GM19467 (cell line): ENCODE measurements at regions not wholly inside any gene's neighbourhood (a gene's known extent, or its start where the extent isn't known, plus 50 kb on each side); places are given as distances from the start of the nearest gene placed in this dataset.
"Not testable (repeated sequence)": the region's sequence is repeated elsewhere in the genome, so short reads cannot be mapped to it uniquely, and the experiment has no call there.

Experiments used
- ATAC-seq: cut with Tn5 transposase; IDR thresholded peaks from one replicate; pipeline ENCODE4 v1.9.1; 2021; ENCODE audit warnings: mild to moderate bottlenecking, moderate library complexity; ENCODE audit not compliant: unreplicated experiment

GRCh38 chr5:174935854-174936474 lies 211.6 kb downstream of the MSX2 start:
- no peak for ATAC-seq

DNA sequence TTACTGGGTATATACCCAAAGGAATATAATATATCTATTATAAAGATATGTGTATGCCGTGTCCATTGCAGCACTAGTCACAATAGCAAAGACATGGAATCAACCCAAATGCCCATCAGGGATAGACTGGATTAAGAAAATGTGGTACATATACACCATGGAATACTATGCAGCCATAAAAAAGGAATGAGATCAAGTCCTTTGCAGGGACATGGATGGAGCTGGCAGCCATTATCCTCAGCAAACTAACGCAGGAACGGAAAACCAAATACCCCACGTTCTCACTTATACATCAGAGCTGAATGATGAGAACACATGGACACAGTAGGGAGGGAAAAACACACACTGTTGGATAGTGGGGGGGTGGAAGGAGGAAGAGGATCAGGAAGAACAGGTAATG lies 206.7 kb downstream of the MSX2 start:
- not testable (repeated sequence) for ATAC-seq

GRCh38 chr5:174925586-174925985 lies 201.2 kb downstream of the MSX2 start:
- ATAC-seq, result no peak

GRCh38 chr5:174922955-174923354 lies 198.6 kb downstream of the MSX2 start:
- ATAC-seq, result no peak

GRCh38 chr5:174920906-174921550 lies 196.6 kb downstream of the MSX2 start:
- ATAC-seq, result no peak

DNA sequence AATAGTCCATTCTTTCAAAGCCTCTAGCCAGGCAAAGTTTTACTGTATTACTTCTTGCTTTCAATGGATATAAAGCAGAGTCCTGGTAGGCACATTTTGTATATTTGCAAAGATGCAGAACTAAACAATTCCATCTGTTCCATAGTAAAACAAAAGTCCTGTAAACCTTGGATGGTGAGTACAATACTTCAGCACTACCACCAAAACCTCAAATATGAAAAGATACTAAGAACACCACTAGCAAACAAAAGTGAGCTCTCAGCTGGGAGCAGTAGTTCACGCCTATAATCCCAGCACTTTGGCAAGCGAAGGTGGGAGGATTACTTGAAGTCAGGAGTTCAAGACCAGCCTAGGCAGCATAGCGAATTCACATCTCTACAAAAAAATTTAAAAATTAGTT lies 195.0 kb downstream of the MSX2 start:
- no peak for ATAC-seq

DNA sequence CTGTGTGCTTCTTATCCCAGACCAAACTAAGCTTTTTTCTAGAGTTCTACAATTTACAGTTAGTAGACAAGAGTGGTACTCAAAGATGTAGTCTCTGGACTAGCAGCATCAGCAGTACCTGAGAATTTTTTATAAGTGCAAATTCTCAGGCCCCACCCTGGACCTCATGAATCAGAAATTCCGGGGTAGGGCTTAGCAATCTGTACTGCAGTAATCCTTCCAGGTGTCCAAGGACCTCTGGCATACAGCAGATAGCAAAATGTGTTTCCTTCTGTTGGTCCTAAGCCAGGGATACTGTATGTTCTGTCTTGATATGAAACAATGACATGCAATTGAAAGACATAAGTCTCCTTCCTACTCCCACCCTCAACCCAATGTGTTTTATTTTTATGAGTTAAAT lies 194.3 kb downstream of the MSX2 start:
- no peak for ATAC-seq

DNA sequence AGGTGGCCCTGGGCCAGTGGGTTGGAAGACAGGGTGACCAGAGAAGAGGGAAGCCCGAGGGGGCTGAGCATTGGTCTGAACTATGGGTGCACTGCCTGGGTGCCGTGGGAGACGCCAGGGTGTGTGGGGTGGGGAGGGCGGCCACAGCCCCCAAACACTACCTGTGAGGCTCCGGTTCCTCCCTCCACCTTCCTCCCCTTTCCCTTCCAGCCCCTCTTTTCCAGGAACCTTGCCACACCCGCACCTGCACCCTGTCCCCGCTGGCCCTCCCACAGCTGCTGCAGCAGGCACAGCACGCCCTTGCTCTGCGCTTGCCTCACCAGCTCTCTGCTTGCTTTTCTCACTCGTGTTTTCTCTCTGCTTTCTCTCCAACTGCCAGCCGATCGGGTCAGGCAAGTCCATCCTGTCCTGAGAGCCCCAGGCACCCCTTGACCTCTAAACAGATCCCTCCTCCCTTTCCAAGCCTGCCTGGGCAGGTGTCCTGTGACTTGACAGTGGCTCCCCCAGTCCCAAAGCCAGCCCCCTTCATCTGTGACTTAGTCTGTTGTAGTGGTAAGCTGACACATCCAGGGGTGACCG lies 193.7 kb downstream of the MSX2 start:
- no peak for ATAC-seq

GRCh38 chr5:174917435-174917834 lies 193.1 kb downstream of the MSX2 start:
- ATAC-seq, result not testable (repeated sequence)

- not testable (repeated sequence) for ATAC-seq
Observed at GRCh38 chr5:174916924-174917323, 192.5 kb downstream of the MSX2 start.

- no peak for ATAC-seq
Observed at GRCh38 chr5:174916227-174916626, 191.8 kb downstream of the MSX2 start.

DNA sequence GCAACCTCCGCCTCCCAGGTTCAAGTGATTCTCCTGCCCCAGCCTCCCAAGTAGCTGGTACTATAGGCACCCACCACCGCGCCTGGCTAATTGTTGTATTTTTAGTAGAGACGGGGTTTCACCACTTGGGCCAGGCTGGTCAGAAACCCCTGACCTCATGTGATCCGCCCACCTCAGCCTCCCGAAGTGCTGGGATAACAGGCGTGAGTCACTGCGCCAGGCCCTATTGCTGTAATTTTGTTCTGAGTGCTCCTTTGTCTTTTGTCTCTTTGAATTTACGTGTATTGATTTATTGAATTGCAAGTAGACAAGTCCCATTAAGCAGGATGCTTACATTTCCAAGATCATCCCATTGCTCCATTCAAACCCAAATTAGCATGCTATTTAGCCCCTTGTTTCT lies 186.7 kb downstream of the MSX2 start:
- ATAC-seq, result no peak

DNA sequence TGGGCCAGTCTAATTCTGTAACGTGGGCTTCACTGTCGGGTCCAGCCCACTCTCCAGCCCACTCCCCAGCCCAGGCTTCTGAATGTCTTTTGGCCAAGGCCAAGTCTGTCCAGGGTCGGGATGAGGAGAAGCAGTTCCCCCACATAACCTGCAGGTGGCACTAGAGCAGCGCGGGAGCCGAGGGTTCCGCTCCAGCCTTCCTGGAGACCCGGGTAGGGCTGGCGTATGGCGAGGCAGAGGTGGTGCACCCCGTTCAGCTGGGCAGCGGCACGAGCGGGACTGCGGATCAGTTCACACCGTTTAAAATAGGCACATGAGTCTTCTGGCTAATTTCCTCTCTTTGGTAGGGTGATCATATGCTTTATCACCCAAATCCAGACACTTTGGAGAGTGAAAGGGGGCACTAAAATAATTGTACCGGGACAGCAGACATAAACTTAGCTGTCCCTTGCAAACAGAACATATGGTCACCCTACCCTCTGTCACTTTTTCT lies 185.9 kb downstream of the MSX2 start:
- peak; percentile 77 for ATAC-seq

DNA sequence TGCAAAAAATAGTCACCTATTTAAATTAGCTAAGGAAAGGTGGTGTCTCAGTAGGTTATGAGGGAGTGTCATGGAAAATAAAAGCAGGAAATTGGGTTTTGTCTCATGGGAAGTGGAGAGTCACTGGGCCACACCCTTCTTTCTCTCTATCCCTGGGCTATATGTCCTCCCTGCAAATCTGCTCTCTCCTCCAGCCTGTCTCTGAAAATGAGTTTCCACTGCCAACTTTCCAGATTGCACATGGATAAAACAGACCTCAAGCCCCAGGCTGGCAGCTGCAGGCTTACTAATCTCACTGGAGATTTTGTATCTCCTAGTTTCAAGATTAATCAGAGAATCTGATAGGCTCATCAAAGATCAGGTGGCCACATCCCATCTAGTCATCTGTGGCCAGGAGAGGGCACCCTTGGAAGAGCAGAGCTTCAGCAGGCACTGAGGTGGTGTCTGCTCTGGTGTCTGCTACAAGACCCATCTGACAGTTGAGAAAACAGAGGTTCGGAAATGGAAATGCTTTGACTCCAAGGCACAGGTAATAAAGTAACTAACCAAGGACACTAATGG lies 178.9 kb downstream of the MSX2 start:
- no peak for ATAC-seq

GRCh38 chr5:174901336-174901735 lies 177.0 kb downstream of the MSX2 start:
- no peak for ATAC-seq

GRCh38 chr5:174900240-174900865 lies 176.0 kb downstream of the MSX2 start:
- no peak for ATAC-seq

GRCh38 chr5:174897281-174897950 lies 173.0 kb downstream of the MSX2 start:
- no peak for ATAC-seq

GRCh38 chr5:174895360-174895759 lies 171.0 kb downstream of the MSX2 start:
- no peak for ATAC-seq

DNA sequence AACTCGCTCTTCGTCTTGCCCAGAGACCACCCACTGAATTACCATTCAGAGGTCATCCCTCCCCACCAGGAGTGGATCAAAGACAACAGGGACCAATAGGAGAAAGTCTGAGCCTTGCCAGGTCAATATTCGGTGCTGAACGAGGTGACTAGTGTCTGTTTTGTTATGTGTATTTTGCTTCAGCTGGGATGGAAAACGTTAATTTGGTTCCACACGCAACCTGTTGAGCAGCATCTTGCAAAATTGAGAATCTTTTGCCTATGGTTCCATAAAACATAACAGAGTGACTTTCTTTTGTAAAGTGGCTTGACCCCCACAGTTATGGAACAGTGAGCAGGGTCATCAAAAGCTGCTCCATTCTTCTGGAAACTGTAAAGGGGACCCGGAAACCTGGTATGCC lies 168.4 kb downstream of the MSX2 start:
- ATAC-seq, result no peak

DNA sequence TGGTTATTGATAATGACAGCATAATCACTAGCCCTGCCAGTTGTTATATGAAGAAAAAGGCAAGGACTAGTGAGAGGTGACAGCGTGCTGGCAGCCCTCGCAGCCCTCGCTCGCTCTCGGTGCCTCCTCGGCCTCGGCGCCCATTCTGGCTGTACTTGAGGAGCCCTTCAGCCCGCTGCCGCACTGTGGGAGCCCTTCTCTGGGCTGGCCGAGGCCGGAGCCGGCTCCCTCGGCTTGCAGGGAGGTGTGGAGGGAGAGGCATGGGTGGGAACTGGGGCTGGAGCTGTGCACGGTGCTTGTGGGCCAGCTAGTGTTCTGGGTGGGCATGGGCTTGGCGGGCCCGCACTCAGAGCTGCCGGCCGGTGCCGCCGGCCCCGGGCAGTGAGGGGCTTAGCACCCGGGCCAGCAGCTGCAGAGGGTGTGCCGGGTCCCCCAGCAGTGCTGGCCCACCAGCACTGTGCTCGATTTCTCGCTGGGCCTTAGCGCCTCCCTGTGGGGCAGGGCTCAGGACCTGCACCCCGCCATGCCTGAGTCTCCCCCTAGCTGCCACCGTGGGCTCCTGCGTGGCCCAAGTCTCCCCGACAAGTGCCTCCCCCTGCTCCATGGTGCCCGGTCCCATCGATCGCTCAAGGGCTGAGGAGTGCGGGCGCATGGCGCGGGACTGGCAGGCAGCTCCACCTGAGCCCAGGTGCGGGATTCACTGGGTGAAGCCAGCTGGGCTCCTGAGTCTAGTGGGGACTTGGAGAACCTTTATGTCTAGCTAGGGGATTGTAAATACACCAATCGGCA lies 156.2 kb downstream of the MSX2 start:
- not testable (repeated sequence) for ATAC-seq
